ENCODE measurements at regions not wholly inside any gene's neighbourhood (a gene's known extent, or its start where the extent isn't known, plus 50 kb on each side); places are given as distances from the start of the nearest gene placed in this dataset.

GRCh38 chr2:2950403-2950952 lies 427.1 kb downstream of the EIPR1 start:
- Histone ChIP-seq H3K4ac (replicated peaks; ENCODE audit: insufficient read length, low read depth, low read length) (no peak overlapping the region), H3K4me3 (ENCODE audit: extremely low read depth in 1 of 4, insufficient read depth in 2 of 4, low read depth in 3 of 4, low read length in 4 of 4) (no peak overlapping the region), H2BK5ac (ENCODE audit: low read depth, low read length) (no peak overlapping the region), H2BK120ac (replicated peaks; ENCODE audit: low read depth, low read length) (no peak overlapping the region), H3K79me2 (ENCODE audit: control insufficient read depth in 1 of 2, insufficient read depth in 2 of 2, low read length in 2 of 2) (no peaks in the 10 kb centered on the region), H4K91ac (replicated peaks; ENCODE audit: insufficient read length, low read length) (no peak overlapping the region), H2BK12ac (ENCODE audit: low read depth, low read length) (no peak overlapping the region), H3K27me3 (replicated peaks in 1 of 4; ENCODE audit: control insufficient read depth in 3 of 4, extremely low read depth in 1 of 4, insufficient read depth in 3 of 4, low read length in 3 of 4) (no peaks in the 10 kb centered on the region), H3K23ac (ENCODE audit: insufficient read length) (no peak overlapping the region), H3K4me2 (ENCODE audit: insufficient read depth in 1 of 2, low read depth in 2 of 2, low read length in 2 of 2) (no peak overlapping the region), H3K14ac (ENCODE audit: insufficient read length) (no peak overlapping the region), H3K27ac (ENCODE audit: low read depth, low read length) (no peak overlapping the region), H4K8ac (ENCODE audit: extremely low read depth, insufficient read depth, low read length) (no peak overlapping the region; the same call in 1 of the 2 replicates), H3K9ac (replicated peaks in 1 of 4; ENCODE audit: extremely low read depth in 1 of 4, low read depth in 3 of 4, low read length in 3 of 4) (no peak overlapping the region), H3K9me3 (ENCODE audit: insufficient read depth in 2 of 2, low read depth in 1 of 2, low read length in 1 of 2) (no peaks in the 10 kb centered on the region), H4K5ac (ENCODE audit: insufficient read length, low read depth, low read length) (no peak overlapping the region), H3K36me3 (ENCODE audit: control insufficient read depth in 2 of 4, insufficient read depth in 4 of 4, low read length in 3 of 4) (no peaks in the 10 kb centered on the region), H2AFZ (ENCODE audit: low read length) (no peak overlapping the region), H2BK15ac (ENCODE audit: low read length) (no peak overlapping the region), H3K18ac (ENCODE audit: extremely low read depth, low read length) (no peak overlapping the region), H3K79me1 (ENCODE audit: low read depth, low read length) (no peaks in the 10 kb centered on the region), H2AK5ac (ENCODE audit: low read depth, low read length) (no peak overlapping the region), H3K4me1 (replicated peaks in 1 of 4; ENCODE audit: control insufficient read depth in 3 of 4, insufficient read depth in 4 of 4, low read length in 3 of 4) (no peaks in the 10 kb centered on the region), H4K20me1 (replicated peaks in 1 of 2; ENCODE audit: control insufficient read depth in 1 of 2, insufficient read depth in 2 of 2, low read length in 2 of 2) (no peaks in the 10 kb centered on the region), H3K23me2 (ENCODE audit: low read depth, low read length) (peaks cover 3% of the 10 kb centered on the region; the same call in 1 of the 2 replicates), H2BK20ac (ENCODE audit: low read length) (no peak overlapping the region), H3K56ac (replicated peaks; ENCODE audit: insufficient read length, low read depth, low read length) (no peak overlapping the region)
- CTCF ChIA-PET (ENCODE audit: partially characterized antibody), result no interaction called here
- no peak for DNase-seq (ENCODE audit: low read depth in 1 of 2, low spot score in 2 of 2)
- no peak for FAIRE-seq
- 95% methylated on average over 11 of the region's 11 CpGs; no CpG with 5 or more reads in 1 of the 2 experiments for WGBS, 2 experiments (ENCODE audit: extremely low coverage in 1 of 2, insufficient coverage in 1 of 2, insufficient read length in 1 of 2, insufficient replicate concordance in 2 of 2, low coverage in 1 of 2, low lambda C conversion rate in 2 of 2, missing lambda C conversion rate in 1 of 2)
- POLR2A ChIA-PET (ENCODE audit: partially characterized antibody), result no interaction called here
- TF ChIP-seq TEAD4 (IDR thresholded peaks at IDR 0.05; ENCODE audit: low read depth, low read length) (no peak), HDAC6 (IDR thresholded peaks at IDR 0.05; ENCODE audit: low read depth, low read length) (no peak), PHF8 (conservative IDR thresholded peaks at IDR 0.05; ENCODE audit: low read depth, low read length) (no peak), SIN3A (conservative IDR thresholded peaks at IDR 0.05 in 1 of 2, IDR thresholded peaks at IDR 0.05 in 1 of 2; ENCODE audit: low read depth in 1 of 2, low read length in 2 of 2) (no peak), CTBP2 (IDR thresholded peaks at IDR 0.05; ENCODE audit: borderline replicate concordance, insufficient read depth, insufficient read length, low read length) (no peak), BACH1 (IDR thresholded peaks at IDR 0.05; ENCODE audit: low read length) (no peak), JUND (IDR thresholded peaks at IDR 0.05; ENCODE audit: low read length) (no peak), POLR2AphosphoS5 (IDR thresholded peaks at IDR 0.05; ENCODE audit: low read depth, low read length) (no peak), CBX8 (IDR thresholded peaks at IDR 0.05; ENCODE audit: borderline replicate concordance, low read depth, low read length) (no peak), GABPA (IDR thresholded peaks at IDR 0.05; ENCODE audit: borderline replicate concordance, insufficient read depth, low read length) (no peak), TAF7 (optimal IDR thresholded peaks at IDR 0.05; ENCODE audit: borderline replicate concordance, low read depth, low read length) (no peak), RFX5 (IDR thresholded peaks at IDR 0.05; ENCODE audit: borderline replicate concordance, low read depth, low read length) (no peak), ATF2 (IDR thresholded peaks at IDR 0.05; ENCODE audit: low read length) (no peak)

Data from H1 (cell line).